ENCODE measurements at regions not wholly inside any gene's neighbourhood (a gene's known extent, or its start where the extent isn't known, plus 50 kb on each side); places are given as distances from the start of the nearest gene placed in this dataset.

DNA sequence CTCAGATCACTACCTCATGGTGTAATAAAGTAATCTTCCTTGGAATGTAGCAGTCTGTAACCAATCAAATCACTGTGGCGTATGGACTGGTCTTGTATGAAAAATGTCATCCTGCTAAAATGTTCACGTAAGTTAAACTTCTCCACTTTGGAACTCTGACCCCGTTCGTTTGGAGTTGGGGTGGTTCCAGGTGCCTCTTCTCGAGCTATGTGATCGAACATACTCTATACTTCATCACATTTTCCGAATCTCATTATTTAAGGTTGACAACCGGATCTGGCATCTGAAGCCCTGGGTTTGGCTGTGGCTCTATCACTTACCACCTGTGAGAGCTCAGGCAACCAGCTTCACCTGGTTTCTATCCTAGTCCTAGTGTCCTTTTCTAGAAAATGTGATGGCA lies 148.0 kb upstream of the MYCN start:
- no peak for DNase-seq (ENCODE audit: low spot score)
- Mint-ChIP-seq H3K27ac (no peak overlapping the region), H3K4me1 (peaks cover 7% of the 10 kb centered on the region), H3K36me3 (no peaks in the 10 kb centered on the region), H3K27me3 (ENCODE audit: low read depth) (no peaks in the 10 kb centered on the region), H3K9me3 (no peaks in the 10 kb centered on the region), H3K4me3 (no peak overlapping the region)
- ChIA-PET CTCF (no interaction called here), POLR2A (no interaction called here)
- ATAC-seq, result no peak
- no peak for TF ChIP-seq ZNF416 (CRISPR knock-in tag; IDR thresholded peaks at IDR 0.05)
- TF ChIP-seq ETV6 (CRISPR knock-in tag; IDR thresholded peaks at IDR 0.05), result no peak
- TF ChIP-seq, protein P1, sequence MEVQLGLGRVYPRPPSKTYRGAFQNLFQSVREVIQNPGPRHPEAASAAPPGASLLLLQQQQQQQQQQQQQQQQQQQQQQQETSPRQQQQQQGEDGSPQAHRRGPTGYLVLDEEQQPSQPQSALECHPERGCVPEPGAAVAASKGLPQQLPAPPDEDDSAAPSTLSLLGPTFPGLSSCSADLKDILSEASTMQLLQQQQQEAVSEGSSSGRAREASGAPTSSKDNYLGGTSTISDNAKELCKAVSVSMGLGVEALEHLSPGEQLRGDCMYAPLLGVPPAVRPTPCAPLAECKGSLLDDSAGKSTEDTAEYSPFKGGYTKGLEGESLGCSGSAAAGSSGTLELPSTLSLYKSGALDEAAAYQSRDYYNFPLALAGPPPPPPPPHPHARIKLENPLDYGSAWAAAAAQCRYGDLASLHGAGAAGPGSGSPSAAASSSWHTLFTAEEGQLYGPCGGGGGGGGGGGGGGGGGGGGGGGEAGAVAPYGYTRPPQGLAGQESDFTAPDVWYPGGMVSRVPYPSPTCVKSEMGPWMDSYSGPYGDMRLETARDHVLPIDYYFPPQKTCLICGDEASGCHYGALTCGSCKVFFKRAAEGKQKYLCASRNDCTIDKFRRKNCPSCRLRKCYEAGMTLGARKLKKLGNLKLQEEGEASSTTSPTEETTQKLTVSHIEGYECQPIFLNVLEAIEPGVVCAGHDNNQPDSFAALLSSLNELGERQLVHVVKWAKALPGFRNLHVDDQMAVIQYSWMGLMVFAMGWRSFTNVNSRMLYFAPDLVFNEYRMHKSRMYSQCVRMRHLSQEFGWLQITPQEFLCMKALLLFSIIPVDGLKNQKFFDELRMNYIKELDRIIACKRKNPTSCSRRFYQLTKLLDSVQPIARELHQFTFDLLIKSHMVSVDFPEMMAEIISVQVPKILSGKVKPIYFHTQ (CRISPR knock-in tag; IDR thresholded peaks at IDR 0.05), result no peak
- no peak for TF ChIP-seq ZNF263 (CRISPR knock-in tag; IDR thresholded peaks at IDR 0.05; ENCODE audit: low read depth)
- TF ChIP-seq ZNF219 (CRISPR knock-in tag; IDR thresholded peaks at IDR 0.05; ENCODE audit: borderline replicate concordance), result no peak
- TF ChIP-seq, protein P2, sequence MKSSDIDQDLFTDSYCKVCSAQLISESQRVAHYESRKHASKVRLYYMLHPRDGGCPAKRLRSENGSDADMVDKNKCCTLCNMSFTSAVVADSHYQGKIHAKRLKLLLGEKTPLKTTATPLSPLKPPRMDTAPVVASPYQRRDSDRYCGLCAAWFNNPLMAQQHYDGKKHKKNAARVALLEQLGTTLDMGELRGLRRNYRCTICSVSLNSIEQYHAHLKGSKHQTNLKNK (CRISPR knock-in tag; IDR thresholded peaks at IDR 0.05), result no peak
- TF ChIP-seq, protein P3, sequence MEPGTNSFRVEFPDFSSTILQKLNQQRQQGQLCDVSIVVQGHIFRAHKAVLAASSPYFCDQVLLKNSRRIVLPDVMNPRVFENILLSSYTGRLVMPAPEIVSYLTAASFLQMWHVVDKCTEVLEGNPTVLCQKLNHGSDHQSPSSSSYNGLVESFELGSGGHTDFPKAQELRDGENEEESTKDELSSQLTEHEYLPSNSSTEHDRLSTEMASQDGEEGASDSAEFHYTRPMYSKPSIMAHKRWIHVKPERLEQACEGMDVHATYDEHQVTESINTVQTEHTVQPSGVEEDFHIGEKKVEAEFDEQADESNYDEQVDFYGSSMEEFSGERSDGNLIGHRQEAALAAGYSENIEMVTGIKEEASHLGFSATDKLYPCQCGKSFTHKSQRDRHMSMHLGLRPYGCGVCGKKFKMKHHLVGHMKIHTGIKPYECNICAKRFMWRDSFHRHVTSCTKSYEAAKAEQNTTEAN (CRISPR knock-in tag; IDR thresholded peaks at IDR 0.05), result no peak
- TF ChIP-seq OVOL2 (CRISPR knock-in tag; IDR thresholded peaks at IDR 0.05; ENCODE audit: borderline replicate concordance), result no peak
- TF ChIP-seq, protein P4, sequence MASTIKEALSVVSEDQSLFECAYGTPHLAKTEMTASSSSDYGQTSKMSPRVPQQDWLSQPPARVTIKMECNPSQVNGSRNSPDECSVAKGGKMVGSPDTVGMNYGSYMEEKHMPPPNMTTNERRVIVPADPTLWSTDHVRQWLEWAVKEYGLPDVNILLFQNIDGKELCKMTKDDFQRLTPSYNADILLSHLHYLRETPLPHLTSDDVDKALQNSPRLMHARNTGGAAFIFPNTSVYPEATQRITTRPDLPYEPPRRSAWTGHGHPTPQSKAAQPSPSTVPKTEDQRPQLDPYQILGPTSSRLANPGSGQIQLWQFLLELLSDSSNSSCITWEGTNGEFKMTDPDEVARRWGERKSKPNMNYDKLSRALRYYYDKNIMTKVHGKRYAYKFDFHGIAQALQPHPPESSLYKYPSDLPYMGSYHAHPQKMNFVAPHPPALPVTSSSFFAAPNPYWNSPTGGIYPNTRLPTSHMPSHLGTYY (CRISPR knock-in tag; IDR thresholded peaks at IDR 0.05), result no peak
- TF ChIP-seq HMGA2 (CRISPR knock-in tag; IDR thresholded peaks at IDR 0.05), result no peak
- TF ChIP-seq, protein P5, sequence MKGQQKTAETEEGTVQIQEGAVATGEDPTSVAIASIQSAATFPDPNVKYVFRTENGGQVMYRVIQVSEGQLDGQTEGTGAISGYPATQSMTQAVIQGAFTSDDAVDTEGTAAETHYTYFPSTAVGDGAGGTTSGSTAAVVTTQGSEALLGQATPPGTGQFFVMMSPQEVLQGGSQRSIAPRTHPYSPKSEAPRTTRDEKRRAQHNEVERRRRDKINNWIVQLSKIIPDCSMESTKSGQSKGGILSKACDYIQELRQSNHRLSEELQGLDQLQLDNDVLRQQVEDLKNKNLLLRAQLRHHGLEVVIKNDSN (CRISPR knock-in tag; IDR thresholded peaks at IDR 0.05), result no peak
- TF ChIP-seq RORB (CRISPR knock-in tag; IDR thresholded peaks at IDR 0.05), result no peak
- TF ChIP-seq, protein P6, sequence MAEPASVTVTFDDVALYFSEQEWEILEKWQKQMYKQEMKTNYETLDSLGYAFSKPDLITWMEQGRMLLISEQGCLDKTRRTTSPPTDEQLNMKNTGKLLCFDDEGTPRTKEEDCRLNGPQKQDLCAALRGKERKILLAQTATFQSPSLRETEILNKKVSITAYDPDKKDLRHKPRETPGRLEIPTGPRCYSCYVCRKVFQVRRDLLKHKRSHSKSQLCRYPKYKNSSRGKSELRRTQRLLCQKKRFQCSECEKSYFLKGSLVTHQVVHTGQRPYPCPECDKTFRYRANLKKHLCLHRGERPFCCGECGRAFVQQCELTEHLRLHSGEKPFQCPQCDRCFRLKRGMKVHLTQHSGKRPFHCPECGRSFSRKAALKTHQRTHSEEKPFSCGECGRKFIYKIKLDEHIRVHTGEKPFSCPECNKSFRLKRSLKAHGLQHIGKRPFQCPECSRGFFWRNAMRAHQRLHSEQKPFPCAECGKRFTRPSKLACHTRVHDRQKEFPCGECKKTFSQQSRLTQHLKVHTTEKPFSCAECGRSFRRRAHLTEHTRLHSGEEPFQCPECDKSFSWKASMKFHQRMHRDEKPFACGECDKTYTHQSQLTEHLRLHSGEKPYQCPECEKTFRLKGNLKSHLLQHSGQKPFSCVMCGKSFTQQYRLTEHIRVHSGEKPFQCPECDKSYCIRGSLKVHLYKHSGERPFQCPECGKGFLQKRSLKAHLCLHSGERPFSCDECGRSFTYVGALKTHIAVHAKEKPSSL (CRISPR knock-in tag; conservative IDR thresholded peaks at IDR 0.05), result no peak
- TF ChIP-seq RELA (CRISPR knock-in tag; IDR thresholded peaks at IDR 0.05; ENCODE audit: borderline replicate concordance), result no peak
- TF ChIP-seq, protein P7, sequence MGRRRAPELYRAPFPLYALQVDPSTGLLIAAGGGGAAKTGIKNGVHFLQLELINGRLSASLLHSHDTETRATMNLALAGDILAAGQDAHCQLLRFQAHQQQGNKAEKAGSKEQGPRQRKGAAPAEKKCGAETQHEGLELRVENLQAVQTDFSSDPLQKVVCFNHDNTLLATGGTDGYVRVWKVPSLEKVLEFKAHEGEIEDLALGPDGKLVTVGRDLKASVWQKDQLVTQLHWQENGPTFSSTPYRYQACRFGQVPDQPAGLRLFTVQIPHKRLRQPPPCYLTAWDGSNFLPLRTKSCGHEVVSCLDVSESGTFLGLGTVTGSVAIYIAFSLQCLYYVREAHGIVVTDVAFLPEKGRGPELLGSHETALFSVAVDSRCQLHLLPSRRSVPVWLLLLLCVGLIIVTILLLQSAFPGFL (CRISPR knock-in tag; IDR thresholded peaks at IDR 0.05; ENCODE audit: borderline replicate concordance), result no peak
- TF ChIP-seq, protein P8, sequence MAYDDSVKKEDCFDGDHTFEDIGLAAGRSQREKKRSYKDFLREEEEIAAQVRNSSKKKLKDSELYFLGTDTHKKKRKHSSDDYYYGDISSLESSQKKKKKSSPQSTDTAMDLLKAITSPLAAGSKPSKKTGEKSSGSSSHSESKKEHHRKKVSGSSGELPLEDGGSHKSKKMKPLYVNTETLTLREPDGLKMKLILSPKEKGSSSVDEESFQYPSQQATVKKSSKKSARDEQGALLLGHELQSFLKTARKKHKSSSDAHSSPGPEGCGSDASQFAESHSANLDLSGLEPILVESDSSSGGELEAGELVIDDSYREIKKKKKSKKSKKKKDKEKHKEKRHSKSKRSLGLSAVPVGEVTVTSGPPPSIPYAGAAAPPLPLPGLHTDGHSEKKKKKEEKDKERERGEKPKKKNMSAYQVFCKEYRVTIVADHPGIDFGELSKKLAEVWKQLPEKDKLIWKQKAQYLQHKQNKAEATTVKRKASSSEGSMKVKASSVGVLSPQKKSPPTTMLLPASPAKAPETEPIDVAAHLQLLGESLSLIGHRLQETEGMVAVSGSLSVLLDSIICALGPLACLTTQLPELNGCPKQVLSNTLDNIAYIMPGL (CRISPR knock-in tag; IDR thresholded peaks at IDR 0.05), result no peak
- TF ChIP-seq, protein P9, sequence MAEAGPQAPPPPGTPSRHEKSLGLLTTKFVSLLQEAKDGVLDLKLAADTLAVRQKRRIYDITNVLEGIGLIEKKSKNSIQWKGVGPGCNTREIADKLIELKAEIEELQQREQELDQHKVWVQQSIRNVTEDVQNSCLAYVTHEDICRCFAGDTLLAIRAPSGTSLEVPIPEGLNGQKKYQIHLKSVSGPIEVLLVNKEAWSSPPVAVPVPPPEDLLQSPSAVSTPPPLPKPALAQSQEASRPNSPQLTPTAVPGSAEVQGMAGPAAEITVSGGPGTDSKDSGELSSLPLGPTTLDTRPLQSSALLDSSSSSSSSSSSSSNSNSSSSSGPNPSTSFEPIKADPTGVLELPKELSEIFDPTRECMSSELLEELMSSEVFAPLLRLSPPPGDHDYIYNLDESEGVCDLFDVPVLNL (CRISPR knock-in tag; IDR thresholded peaks at IDR 0.05; ENCODE audit: borderline replicate concordance, low read depth), result no peak
- TF ChIP-seq NFYB (CRISPR knock-in tag; conservative IDR thresholded peaks at IDR 0.05; ENCODE audit: low read depth), result no peak
- no peak for TF ChIP-seq GABPB1 (CRISPR knock-in tag; IDR thresholded peaks at IDR 0.05)
